ENCODE measurements at regions not wholly inside any gene's neighbourhood (a gene's known extent, or its start where the extent isn't known, plus 50 kb on each side); places are given as distances from the start of the nearest gene placed in this dataset.

GRCh38 chr19:34590228-34590627 lies 86.7 kb downstream of the SCGB2B2 start:
- no peak for TF ChIP-seq POLR2A (IDR thresholded peaks at IDR 0.05)
- TF ChIP-seq, protein P1, sequence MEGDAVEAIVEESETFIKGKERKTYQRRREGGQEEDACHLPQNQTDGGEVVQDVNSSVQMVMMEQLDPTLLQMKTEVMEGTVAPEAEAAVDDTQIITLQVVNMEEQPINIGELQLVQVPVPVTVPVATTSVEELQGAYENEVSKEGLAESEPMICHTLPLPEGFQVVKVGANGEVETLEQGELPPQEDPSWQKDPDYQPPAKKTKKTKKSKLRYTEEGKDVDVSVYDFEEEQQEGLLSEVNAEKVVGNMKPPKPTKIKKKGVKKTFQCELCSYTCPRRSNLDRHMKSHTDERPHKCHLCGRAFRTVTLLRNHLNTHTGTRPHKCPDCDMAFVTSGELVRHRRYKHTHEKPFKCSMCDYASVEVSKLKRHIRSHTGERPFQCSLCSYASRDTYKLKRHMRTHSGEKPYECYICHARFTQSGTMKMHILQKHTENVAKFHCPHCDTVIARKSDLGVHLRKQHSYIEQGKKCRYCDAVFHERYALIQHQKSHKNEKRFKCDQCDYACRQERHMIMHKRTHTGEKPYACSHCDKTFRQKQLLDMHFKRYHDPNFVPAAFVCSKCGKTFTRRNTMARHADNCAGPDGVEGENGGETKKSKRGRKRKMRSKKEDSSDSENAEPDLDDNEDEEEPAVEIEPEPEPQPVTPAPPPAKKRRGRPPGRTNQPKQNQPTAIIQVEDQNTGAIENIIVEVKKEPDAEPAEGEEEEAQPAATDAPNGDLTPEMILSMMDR (IDR thresholded peaks at IDR 0.05), result no peak
